ENCODE measurements at regions not wholly inside any gene's neighbourhood (a gene's known extent, or its start where the extent isn't known, plus 50 kb on each side); places are given as distances from the start of the nearest gene placed in this dataset.

GRCh38 chr17:54405826-54406225 is 494.8 kb upstream of the TOM1L1 start:
- Histone ChIP-seq H3K27me3 (no peaks in the 10 kb centered on the region), H3K36me3 (no peaks in the 10 kb centered on the region), H3K27ac (no peak overlapping the region), H3K9me3 (no peaks in the 10 kb centered on the region), H3K4me3 (no peak overlapping the region), H3K4me1 (no peaks in the 10 kb centered on the region)
- DNase-seq: no peak
- no peak for TF ChIP-seq CTCF (IDR thresholded peaks at IDR 0.05)
- no peak for TF ChIP-seq POLR2AphosphoS5 (IDR thresholded peaks at IDR 0.05)
- TF ChIP-seq EP300 (IDR thresholded peaks at IDR 0.05): no peak
- TF ChIP-seq POLR2A (IDR thresholded peaks at IDR 0.05): no peak
- intact Hi-C loops (cut with DNase I; ENCODE audit: low total_unique reads): no loop called here
- WGBS, 5 donors: 78 to 91% (median 81%) methylated on average over 2 of the region's 2 CpGs

- H3K4me3 ChIP-seq: no peak overlapping the region
- DNase-seq: peak in 1 of 2 donors; percentile 6
- no peak overlapping the region for H3K27ac ChIP-seq
- no peaks in the 10 kb centered on the region for H3K4me1 ChIP-seq
- TF ChIP-seq POLR2A (IDR thresholded peaks at IDR 0.05): no peak
- TF ChIP-seq POLR2AphosphoS5 (IDR thresholded peaks at IDR 0.05): no peak
- no peak for TF ChIP-seq CTCF (IDR thresholded peaks at IDR 0.05)
- TF ChIP-seq EP300 (IDR thresholded peaks at IDR 0.05): no peak
- no peaks in the 10 kb centered on the region for H3K36me3 ChIP-seq
- 43 to 73% (median 56%) methylated on average over 1 of the region's 1 CpG for WGBS, 5 donors
- intact Hi-C loops (cut with DNase I; ENCODE audit: low total_unique reads): no loop called here
- H3K9me3 ChIP-seq: peaks cover 0 to 5% (median 0%) of the 10 kb centered on the region in 4 donors
- H3K27me3 ChIP-seq: no peaks in the 10 kb centered on the region
These were observed 491.9 kb upstream of the TOM1L1 start for GRCh38 chr17:54408731-54409130.

- TF ChIP-seq EP300 (IDR thresholded peaks at IDR 0.05): no peak
- TF ChIP-seq CTCF (IDR thresholded peaks at IDR 0.05): no peak
- no peak for TF ChIP-seq POLR2A (IDR thresholded peaks at IDR 0.05)
- no peak for TF ChIP-seq POLR2AphosphoS5 (IDR thresholded peaks at IDR 0.05)
- Histone ChIP-seq H3K27ac (no peak overlapping the region), H3K9me3 (peaks cover 0 to 16% (median 4%) of the 10 kb centered on the region in 4 donors), H3K4me1 (no peaks in the 10 kb centered on the region), H3K4me3 (no peak overlapping the region), H3K36me3 (no peaks in the 10 kb centered on the region), H3K27me3 (no peaks in the 10 kb centered on the region)
- intact Hi-C loops (cut with DNase I; ENCODE audit: low total_unique reads): no loop called here
- no peak for DNase-seq
These were observed 482.2 kb upstream of the TOM1L1 start for GRCh38 chr17:54418467-54418866.

GRCh38 chr17:54425671-54426070 is 475.0 kb upstream of the TOM1L1 start:
- H3K27me3 ChIP-seq: no peaks in the 10 kb centered on the region
- no peak overlapping the region for H3K27ac ChIP-seq
- H3K36me3 ChIP-seq: no peaks in the 10 kb centered on the region
- no peak overlapping the region for H3K4me3 ChIP-seq
- no peaks in the 10 kb centered on the region for H3K4me1 ChIP-seq
- intact Hi-C loops (cut with DNase I; ENCODE audit: low total_unique reads): no loop called here
- TF ChIP-seq POLR2AphosphoS5 (IDR thresholded peaks at IDR 0.05): no peak
- no peak for TF ChIP-seq CTCF (IDR thresholded peaks at IDR 0.05)
- TF ChIP-seq POLR2A (IDR thresholded peaks at IDR 0.05): no peak
- no peaks in the 10 kb centered on the region for H3K9me3 ChIP-seq
- 39 to 58% (median 54%) methylated on average over 3 of the region's 3 CpGs for WGBS, 5 donors
- no peak for DNase-seq

Data from stomach (tissue), 8 donors.